ENCODE measurements at regions not wholly inside any gene's neighbourhood (a gene's known extent, or its start where the extent isn't known, plus 50 kb on each side); places are given as distances from the start of the nearest gene placed in this dataset.

DNA sequence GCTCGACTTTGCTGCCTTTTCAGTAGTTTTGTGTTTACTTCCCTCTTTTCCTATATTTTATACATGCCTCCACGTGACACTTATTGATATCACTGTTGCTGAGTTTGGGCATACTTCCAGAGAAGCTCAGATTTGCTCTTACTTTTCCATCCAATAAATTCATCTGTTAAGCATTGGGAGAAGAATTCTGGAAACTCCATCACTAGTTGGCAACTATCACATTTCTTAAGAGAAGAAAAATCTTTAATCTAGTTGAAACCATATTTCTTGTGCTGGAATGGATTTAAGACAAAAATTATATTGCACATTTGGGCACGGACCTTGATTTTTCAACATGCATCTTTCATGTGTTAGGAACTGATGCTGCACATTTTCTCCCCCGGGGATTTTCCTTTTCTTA is 52.6 kb upstream of the CPO start:
- FAIRE-seq (no peak), DNase-seq (ENCODE audit: low read depth in 1 of 2, low spot score in 2 of 2) (no peak)
- Histone ChIP-seq H2AK5ac (ENCODE audit: low read depth, low read length) (no peak overlapping the region), H2BK120ac (replicated peaks; ENCODE audit: low read depth, low read length) (no peak overlapping the region), H3K79me2 (ENCODE audit: control insufficient read depth in 1 of 2, insufficient read depth in 2 of 2, low read length in 2 of 2) (no peaks in the 10 kb centered on the region), H4K20me1 (replicated peaks in 1 of 2; ENCODE audit: control insufficient read depth in 1 of 2, insufficient read depth in 2 of 2, low read length in 2 of 2) (no peaks in the 10 kb centered on the region), H3K9ac (replicated peaks in 1 of 4; ENCODE audit: extremely low read depth in 1 of 4, low read depth in 3 of 4, low read length in 3 of 4) (no peak overlapping the region), H2AFZ (ENCODE audit: low read length) (no peak overlapping the region), H3K23ac (ENCODE audit: insufficient read length) (no peak overlapping the region), H3K79me1 (ENCODE audit: low read depth, low read length) (no peaks in the 10 kb centered on the region), H2BK15ac (ENCODE audit: low read length) (no peak overlapping the region), H3K4me3 (ENCODE audit: extremely low read depth in 1 of 4, insufficient read depth in 2 of 4, low read depth in 3 of 4, low read length in 4 of 4) (no peak overlapping the region), H2BK12ac (ENCODE audit: low read depth, low read length) (no peak overlapping the region), H3K27ac (ENCODE audit: low read depth, low read length) (no peak overlapping the region), H4K5ac (ENCODE audit: insufficient read length, low read depth, low read length) (no peak overlapping the region), H3K18ac (ENCODE audit: extremely low read depth, low read length) (no peak overlapping the region), H2BK5ac (ENCODE audit: low read depth, low read length) (no peak overlapping the region), H4K8ac (ENCODE audit: extremely low read depth, insufficient read depth, low read length) (no peak overlapping the region), H3K4me2 (ENCODE audit: insufficient read depth in 1 of 2, low read depth in 2 of 2, low read length in 2 of 2) (no peak overlapping the region), H2BK20ac (ENCODE audit: low read length) (no peak overlapping the region), H4K91ac (replicated peaks; ENCODE audit: insufficient read length, low read length) (no peak overlapping the region), H3K56ac (replicated peaks; ENCODE audit: insufficient read length, low read depth, low read length) (no peak overlapping the region), H3K23me2 (ENCODE audit: low read depth, low read length) (no peaks in the 10 kb centered on the region), H3K4ac (replicated peaks; ENCODE audit: insufficient read length, low read depth, low read length) (no peak overlapping the region), H3K14ac (ENCODE audit: insufficient read length) (no peak overlapping the region), H3K36me3 (ENCODE audit: control insufficient read depth in 2 of 4, insufficient read depth in 4 of 4, low read length in 3 of 4) (no peaks in the 10 kb centered on the region), H3K27me3 (replicated peaks in 1 of 4; ENCODE audit: control insufficient read depth in 3 of 4, extremely low read depth in 1 of 4, insufficient read depth in 3 of 4, low read length in 3 of 4) (no peaks in the 10 kb centered on the region), H3K4me1 (replicated peaks in 1 of 4; ENCODE audit: control insufficient read depth in 3 of 4, insufficient read depth in 4 of 4, low read length in 3 of 4) (no peaks in the 10 kb centered on the region), H3K9me3 (ENCODE audit: insufficient read depth in 2 of 2, low read depth in 1 of 2, low read length in 1 of 2) (no peaks in the 10 kb centered on the region)
- 90% methylated on average over 4 of the region's 4 CpGs; no CpG with 5 or more reads in 1 of the 2 experiments for WGBS, 2 experiments (ENCODE audit: extremely low coverage in 1 of 2, insufficient coverage in 1 of 2, insufficient read length in 1 of 2, insufficient replicate concordance in 2 of 2, low coverage in 1 of 2, low lambda C conversion rate in 2 of 2, missing lambda C conversion rate in 1 of 2)
- ChIA-PET CTCF (ENCODE audit: partially characterized antibody) (no interaction called here), POLR2A (ENCODE audit: partially characterized antibody) (interaction anchor here (1.0 kb wide), 1 partner anchor 8 kb away, joined by 3 read pairs; no protein-coding TSS in a partner anchor)
- no peak for TF ChIP-seq NRF1 (IDR thresholded peaks at IDR 0.05; ENCODE audit: low read depth, low read length)
- no peak for TF ChIP-seq SUZ12 (IDR thresholded peaks at IDR 0.05; ENCODE audit: low read length)
- TF ChIP-seq, protein P1, sequence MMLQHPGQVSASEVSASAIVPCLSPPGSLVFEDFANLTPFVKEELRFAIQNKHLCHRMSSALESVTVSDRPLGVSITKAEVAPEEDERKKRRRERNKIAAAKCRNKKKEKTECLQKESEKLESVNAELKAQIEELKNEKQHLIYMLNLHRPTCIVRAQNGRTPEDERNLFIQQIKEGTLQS (IDR thresholded peaks at IDR 0.05; ENCODE audit: insufficient read depth, low read depth, low read length), result no peak
- no peak for TF ChIP-seq CEBPB (IDR thresholded peaks at IDR 0.05; ENCODE audit: low read depth, low read length)
- TF ChIP-seq HDAC6 (IDR thresholded peaks at IDR 0.05; ENCODE audit: low read depth, low read length), result no peak
- no peak for TF ChIP-seq POU5F1 (IDR thresholded peaks at IDR 0.05; ENCODE audit: low read depth, low read length)
- TF ChIP-seq, protein P2, sequence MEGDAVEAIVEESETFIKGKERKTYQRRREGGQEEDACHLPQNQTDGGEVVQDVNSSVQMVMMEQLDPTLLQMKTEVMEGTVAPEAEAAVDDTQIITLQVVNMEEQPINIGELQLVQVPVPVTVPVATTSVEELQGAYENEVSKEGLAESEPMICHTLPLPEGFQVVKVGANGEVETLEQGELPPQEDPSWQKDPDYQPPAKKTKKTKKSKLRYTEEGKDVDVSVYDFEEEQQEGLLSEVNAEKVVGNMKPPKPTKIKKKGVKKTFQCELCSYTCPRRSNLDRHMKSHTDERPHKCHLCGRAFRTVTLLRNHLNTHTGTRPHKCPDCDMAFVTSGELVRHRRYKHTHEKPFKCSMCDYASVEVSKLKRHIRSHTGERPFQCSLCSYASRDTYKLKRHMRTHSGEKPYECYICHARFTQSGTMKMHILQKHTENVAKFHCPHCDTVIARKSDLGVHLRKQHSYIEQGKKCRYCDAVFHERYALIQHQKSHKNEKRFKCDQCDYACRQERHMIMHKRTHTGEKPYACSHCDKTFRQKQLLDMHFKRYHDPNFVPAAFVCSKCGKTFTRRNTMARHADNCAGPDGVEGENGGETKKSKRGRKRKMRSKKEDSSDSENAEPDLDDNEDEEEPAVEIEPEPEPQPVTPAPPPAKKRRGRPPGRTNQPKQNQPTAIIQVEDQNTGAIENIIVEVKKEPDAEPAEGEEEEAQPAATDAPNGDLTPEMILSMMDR (IDR thresholded peaks at IDR 0.05; ENCODE audit: control extremely low read depth in 1 of 3, insufficient read depth in 1 of 3, low read depth in 1 of 3, low read length in 3 of 3), result no peak
- no peak for TF ChIP-seq SIN3A (conservative IDR thresholded peaks at IDR 0.05 in 1 of 2, IDR thresholded peaks at IDR 0.05 in 1 of 2; ENCODE audit: low read depth in 1 of 2, low read length in 2 of 2)
- TF ChIP-seq TCF12 (IDR thresholded peaks at IDR 0.05; ENCODE audit: low read depth, low read length), result no peak
- no peak for TF ChIP-seq SIX5 (IDR thresholded peaks at IDR 0.05; ENCODE audit: low read depth, low read length)
- no peak for TF ChIP-seq CHD1 (IDR thresholded peaks at IDR 0.05; ENCODE audit: low read depth, low read length)
- no peak for TF ChIP-seq HDAC2 (IDR thresholded peaks at IDR 0.05; ENCODE audit: borderline replicate concordance in 1 of 2, low read depth in 2 of 2, low read length in 2 of 2)
